NB4 (cell line): ENCODE measurements at regions not wholly inside any gene's neighbourhood (a gene's known extent, or its start where the extent isn't known, plus 50 kb on each side); places are given as distances from the start of the nearest gene placed in this dataset.

Experiments used
- CTCF ChIP-seq: IDR thresholded peaks from one replicate; pipeline ENCODE4 v1.5.1; 2012; ENCODE audit warnings: low read depth, low read length
- MAX ChIP-seq: IDR thresholded peaks from 2 replicates; pipeline ENCODE4 v1.6.1; 2011; ENCODE audit warnings: low read depth, low read length
- MYC ChIP-seq: IDR thresholded peaks from 2 replicates; pipeline ENCODE4 v1.6.1; 2011; ENCODE audit warnings: low read depth, low read length
- POLR2A ChIP-seq: IDR thresholded peaks from 2 replicates; pipeline ENCODE4 v1.6.1; 2011; ENCODE audit warnings: mild to moderate bottlenecking; ENCODE audit not compliant: insufficient read length; ENCODE audit errors: extremely low read depth

GRCh38 chr6:21937466-21937865 lies 343.9 kb downstream of the SOX4 start:
- no peak for TF ChIP-seq CTCF
- TF ChIP-seq POLR2A, result no peak
- no peak for TF ChIP-seq MAX
- TF ChIP-seq MYC, result no peak
